Thyroid gland (tissue), 1 donor: ENCODE measurements at regions not wholly inside any gene's neighbourhood (a gene's known extent, or its start where the extent isn't known, plus 50 kb on each side); places are given as distances from the start of the nearest gene placed in this dataset. TPM values are rescaled to one million over a fixed set of nuclear protein-coding genes. Genes with fewer than 3 reads are reported as not detected.

Source experiments
- small RNA-seq: library from RNA; depleted of rRNA; stranded (forward); fragments of <200 nt; gene quantifications from one replicate; pipeline ENCODE3, GENCODE V24; 2016

Small RNA genes in the stretch of these regions (small RNA-seq; reads per million reads assigned to genes)
- gene AC025768.1, result not detected
- gene RF00017, result not detected
- 0.28 reads per million for gene RF00136
- gene RN7SL58P, result not detected
